ENCODE measurements at regions not wholly inside any gene's neighbourhood (a gene's known extent, or its start where the extent isn't known, plus 50 kb on each side); places are given as distances from the start of the nearest gene placed in this dataset.

GRCh38 chr7:86209036-86209435, 434.7 kb upstream of the GRM3 start:
- H3K9me1 ChIP-seq (ENCODE audit: control insufficient read depth, insufficient read depth, low read length): no peaks in the 10 kb centered on the region
- CTCF ChIA-PET (ENCODE audit: low intra/inter-chr PET ratio): no interaction called here
- DNase-seq (ENCODE audit: extremely low read depth in 1 of 4, low spot score in 3 of 4) (no peak), ATAC-seq (no peak), FAIRE-seq (no peak)
- no peak overlapping the region for H3K4me2 ChIP-seq (ENCODE audit: insufficient read depth, low read length)
- H3K4me3 ChIP-seq: no peak overlapping the region
- BruUV-seq (replicated peaks): no TSS peak
- intact Hi-C loops (cut with micrococcal nuclease): no loop called here
- no peaks in the 10 kb centered on the region for H3K4me1 ChIP-seq (replicated peaks in 1 of 2; ENCODE audit: control insufficient read depth in 2 of 2, insufficient read depth in 2 of 2, low read length in 2 of 2)
- no peaks in the 10 kb centered on the region for H4K20me1 ChIP-seq (replicated peaks; ENCODE audit: control insufficient read depth, insufficient read depth, low read length)
- TF ChIP-seq RFX7 (CRISPR knock-in tag; IDR thresholded peaks at IDR 0.05) (no peak), FOXA3 (CRISPR knock-in tag; conservative IDR thresholded peaks at IDR 0.05 in 1 of 2, IDR thresholded peaks at IDR 0.05 in 1 of 2) (no peak), ELF2 (CRISPR knock-in tag; IDR thresholded peaks at IDR 0.05) (no peak), ATF4 (CRISPR knock-in tag; IDR thresholded peaks at IDR 0.05) (no peak), PATZ1 (CRISPR knock-in tag; IDR thresholded peaks at IDR 0.05; ENCODE audit: borderline replicate concordance) (no peak)
- no peaks in the 10 kb centered on the region for H3K36me3 ChIP-seq (ENCODE audit: control insufficient read depth, insufficient read depth, low read length)
- no peaks in the 10 kb centered on the region for H3K27me3 ChIP-seq (ENCODE audit: control insufficient read depth in 2 of 2, insufficient read depth in 2 of 2, low read length in 2 of 2)
- no peak overlapping the region for H3K9ac ChIP-seq (ENCODE audit: insufficient read depth in 1 of 2, low read depth in 2 of 2, low read length in 2 of 2)
- H3K9me3 ChIP-seq (replicated peaks; ENCODE audit: control insufficient read depth, insufficient read depth, low read depth, low read length): peaks cover 3% of the 10 kb centered on the region; the same call in 1 of the 2 replicates
- POLR2A ChIA-PET: no interaction called here
- no peak overlapping the region for H3K27ac ChIP-seq (ENCODE audit: extremely low read depth, low read depth, low read length)
- 2% methylated on average over 8 of the region's 8 CpGs for WGBS (ENCODE audit: insufficient coverage, low coverage, missing lambda C conversion rate)
- H3K79me2 ChIP-seq (ENCODE audit: control insufficient read depth, insufficient read depth, low read length): no peaks in the 10 kb centered on the region
- H2AFZ ChIP-seq (ENCODE audit: low read depth, low read length): no peak overlapping the region
- in situ Hi-C loops (cut with MboI): no loop called here

All from K562 (cell line).